SH-SY5Y (cell line): ENCODE measurements at regions not wholly inside any gene's neighbourhood (a gene's known extent, or its start where the extent isn't known, plus 50 kb on each side); places are given as distances from the start of the nearest gene placed in this dataset.

Source experiments
- GATA2 ChIP-seq: IDR thresholded peaks from 2 replicates; pipeline ENCODE4 v1.6.1; 2011; ENCODE audit warnings: mild to moderate bottlenecking, low read depth, low read length
- GATA3 ChIP-seq: IDR thresholded peaks from 2 replicates; pipeline ENCODE4 v1.6.1; 2011; ENCODE audit warnings: low read depth, mild to moderate bottlenecking, low read length, moderate library complexity

DNA sequence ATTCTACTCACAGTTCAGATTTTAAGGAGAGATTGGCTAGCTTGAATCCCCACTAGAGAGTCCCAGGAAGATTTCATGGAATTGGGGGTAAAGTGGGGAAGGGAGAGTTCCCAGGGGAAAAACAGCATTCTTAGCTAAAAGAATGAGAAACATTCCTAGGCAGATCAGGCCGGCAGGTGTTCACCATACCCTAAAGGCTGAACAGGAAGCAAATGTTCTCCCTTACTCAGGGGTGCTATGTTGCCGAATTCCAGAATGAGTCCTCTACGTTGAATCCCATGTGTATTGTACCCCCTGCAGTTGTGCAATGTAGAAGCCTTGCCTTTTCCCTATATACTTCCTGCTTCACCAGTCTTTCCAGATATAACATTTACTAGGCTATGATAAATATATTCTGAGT is 135.2 kb upstream of the NCAM1 start:
- no peak for TF ChIP-seq GATA3
- TF ChIP-seq GATA2, result no peak

DNA sequence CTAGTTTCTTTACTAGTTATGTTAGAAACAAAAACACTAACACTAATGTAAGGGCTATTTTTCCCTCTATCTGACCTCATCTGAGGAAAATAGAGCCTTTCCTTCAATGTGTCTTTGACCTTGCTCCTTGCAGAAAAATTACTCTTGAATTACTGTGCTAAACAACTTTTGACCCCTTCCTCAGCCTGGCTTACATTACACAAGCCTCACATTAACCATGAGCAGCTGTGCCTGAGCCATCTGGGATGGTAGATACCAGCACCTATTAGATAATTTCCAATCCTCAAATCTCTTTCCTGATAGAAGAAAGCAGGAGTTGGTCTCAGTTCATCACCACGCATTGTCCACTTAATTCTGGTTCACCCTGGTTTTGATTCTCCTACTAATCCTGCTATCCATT is 134.4 kb upstream of the NCAM1 start:
- TF ChIP-seq GATA2, result no peak
- no peak for TF ChIP-seq GATA3

GRCh38 chr11:112828421-112828820 is 132.8 kb upstream of the NCAM1 start:
- TF ChIP-seq GATA3, result no peak
- TF ChIP-seq GATA2, result no peak

DNA sequence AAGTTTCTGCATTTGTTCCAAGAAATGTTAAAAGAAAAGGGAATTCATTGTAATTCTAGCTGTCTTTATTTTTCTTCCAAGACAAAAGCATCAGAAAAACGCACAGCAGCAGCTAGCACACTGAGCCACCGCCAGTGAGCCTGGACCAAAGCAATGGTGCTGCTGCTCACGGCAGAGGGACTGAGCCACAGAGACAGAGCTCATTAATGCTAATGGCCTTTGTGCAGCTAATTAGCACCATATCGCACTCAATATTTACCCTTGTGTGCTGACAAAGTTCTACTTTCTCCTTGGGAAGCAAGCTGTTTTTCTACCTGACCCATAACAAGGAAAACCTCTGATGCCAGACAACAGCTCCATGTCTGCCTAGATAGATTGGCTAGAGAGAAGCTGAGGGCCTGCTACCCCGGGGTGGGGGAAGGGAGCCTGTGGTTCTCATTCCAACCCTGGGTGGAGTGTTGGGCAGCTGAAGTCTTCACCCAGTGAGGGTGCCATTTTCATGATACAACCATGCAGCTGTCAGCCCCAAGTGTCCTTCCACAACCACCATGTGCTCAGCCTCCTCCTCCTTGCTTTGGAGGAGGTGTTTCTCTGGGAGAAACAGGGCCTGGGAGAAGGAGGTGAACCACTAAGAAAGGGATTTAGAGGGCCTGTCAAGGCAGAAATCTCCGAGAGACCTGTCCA is 131.1 kb upstream of the NCAM1 start:
- TF ChIP-seq GATA2 (no peak), GATA3 (no peak)

DNA sequence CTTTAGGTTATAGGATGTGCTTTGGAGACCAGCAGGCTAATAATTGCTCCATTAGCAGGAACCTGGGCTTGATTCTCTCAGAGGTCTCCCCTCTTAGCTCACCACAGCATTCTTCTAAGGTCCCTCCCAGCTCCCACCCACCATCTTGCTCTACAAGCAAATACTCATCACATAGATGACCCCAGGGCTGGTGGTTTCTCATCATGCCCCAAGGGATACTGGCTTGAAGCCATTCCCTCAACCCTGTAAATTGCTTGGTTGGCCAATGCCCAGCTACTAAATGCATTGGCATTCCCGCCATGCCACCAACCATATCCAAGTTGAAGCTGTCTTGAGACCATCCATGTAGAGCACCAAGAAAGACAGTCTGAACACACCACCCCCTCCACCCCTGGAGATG is 130.2 kb upstream of the NCAM1 start:
- no peak for TF ChIP-seq GATA2
- TF ChIP-seq GATA3, result no peak

GRCh38 chr11:112831969-112832766 is 129.1 kb upstream of the NCAM1 start:
- TF ChIP-seq GATA3, result no peak
- no peak for TF ChIP-seq GATA2

DNA sequence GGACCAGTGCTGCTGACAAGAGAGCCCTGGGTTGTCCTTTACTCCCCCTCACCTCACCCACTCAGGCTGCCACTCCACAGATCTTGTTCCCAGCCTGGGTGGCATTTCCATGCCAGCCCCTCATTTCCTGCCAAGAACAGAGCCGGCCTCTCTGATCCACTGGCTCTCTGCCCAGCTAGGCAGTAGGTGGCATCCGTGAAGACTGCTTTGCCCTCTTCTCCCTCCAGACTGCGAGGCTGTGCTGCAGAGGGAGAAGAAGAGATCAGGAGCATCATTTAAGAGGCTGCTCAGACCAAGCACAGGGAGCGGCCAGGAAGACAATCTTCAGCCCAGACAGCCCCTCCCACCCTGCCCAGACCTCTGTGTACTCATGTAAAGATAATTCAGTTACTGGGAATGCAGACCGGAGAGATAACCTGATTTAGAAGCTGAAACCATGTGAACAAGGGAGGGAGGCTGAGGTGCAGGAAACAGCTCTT is 126.9 kb upstream of the NCAM1 start:
- TF ChIP-seq GATA3 (no peak; the same call in 1 of the 2 replicates), GATA2 (peak; percentile 82)

DNA sequence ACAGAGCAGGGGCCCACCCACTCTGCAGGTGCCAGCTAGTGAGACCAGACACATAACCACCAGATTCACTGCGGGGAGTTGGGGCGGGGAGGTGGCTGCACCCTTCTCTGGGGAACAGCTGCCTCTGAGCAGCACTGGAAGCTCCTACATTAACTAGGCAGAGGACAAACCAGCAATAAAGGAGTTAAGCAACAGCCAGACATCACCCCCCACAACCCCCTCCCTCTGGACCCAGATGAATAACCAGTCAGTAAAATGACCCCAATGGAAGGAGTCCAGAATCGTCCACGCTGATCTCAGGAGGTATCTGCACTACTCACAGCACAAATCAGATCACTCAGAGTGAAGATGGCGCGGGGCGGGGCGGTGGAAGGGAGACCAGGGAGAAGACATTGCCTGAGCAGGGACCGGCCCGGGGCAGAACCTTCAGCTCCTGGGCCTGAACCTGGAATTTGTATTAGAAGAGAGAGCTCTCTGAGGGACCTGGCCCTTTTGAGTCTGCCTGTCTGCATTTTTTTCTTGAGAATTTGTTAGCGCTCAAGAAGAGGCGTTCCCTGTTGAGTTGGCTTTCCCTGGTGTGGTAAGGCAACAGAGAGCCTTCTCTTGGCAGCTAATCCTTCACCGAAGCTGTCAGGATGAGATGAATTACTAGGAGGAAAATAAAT is 125.5 kb upstream of the NCAM1 start:
- TF ChIP-seq GATA2 (peak; percentile 24; the same call in 1 of the 2 replicates), GATA3 (no peak)

DNA sequence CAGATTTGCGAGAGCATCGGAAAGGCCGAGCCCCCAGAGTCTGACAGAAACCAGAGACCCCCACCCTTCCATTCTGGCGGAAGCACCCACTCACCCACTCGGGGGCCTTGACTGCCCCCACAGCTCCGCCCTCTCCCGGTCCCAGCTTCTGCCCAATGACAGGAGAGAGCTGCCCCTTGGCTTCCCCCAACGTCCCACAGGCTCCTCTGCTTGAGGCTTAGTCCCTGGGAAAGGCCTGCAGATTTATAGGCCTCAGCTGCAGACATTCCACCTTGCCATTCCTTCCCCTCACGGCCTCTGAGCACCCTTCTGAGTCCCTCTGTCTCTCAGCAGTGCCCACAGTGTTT is 125.0 kb upstream of the NCAM1 start:
- TF ChIP-seq GATA2, result no peak
- no peak for TF ChIP-seq GATA3

- TF ChIP-seq GATA2 (no peak), GATA3 (no peak)
Observed at GRCh38 chr11:112837162-112837826, 123.9 kb upstream of the NCAM1 start.

DNA sequence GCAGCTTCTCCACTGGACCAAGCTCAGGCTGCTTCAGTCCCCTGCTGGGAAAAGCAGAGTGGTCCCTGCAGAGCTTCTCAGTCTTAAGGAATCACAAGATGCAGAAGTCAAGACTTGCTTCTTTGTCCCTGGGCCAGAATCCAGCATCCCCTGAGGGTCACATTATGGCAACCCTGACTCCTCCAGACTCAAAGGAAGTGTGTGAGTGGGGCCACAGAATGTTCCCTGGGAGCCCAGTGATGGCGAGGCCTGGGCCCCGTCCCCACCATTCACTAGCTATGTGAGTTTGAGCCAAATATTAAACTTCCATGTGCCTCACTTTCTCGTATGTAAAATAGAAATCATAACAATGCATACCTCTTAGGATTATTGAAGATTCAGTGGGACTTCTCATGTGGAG is 122.2 kb upstream of the NCAM1 start:
- TF ChIP-seq GATA2, result no peak

GRCh38 chr11:112841729-112842128 is 119.5 kb upstream of the NCAM1 start:
- TF ChIP-seq GATA3 (no peak), GATA2 (no peak)

GRCh38 chr11:112842151-112842550 is 119.1 kb upstream of the NCAM1 start:
- TF ChIP-seq GATA3 (no peak), GATA2 (no peak)

- TF ChIP-seq GATA2 (no peak), GATA3 (no peak)
Observed at GRCh38 chr11:112844517-112844916, 116.7 kb upstream of the NCAM1 start.
